HEK293 (cell line): ENCODE measurements at regions not wholly inside any gene's neighbourhood (a gene's known extent, or its start where the extent isn't known, plus 50 kb on each side); places are given as distances from the start of the nearest gene placed in this dataset.

ENCODE experiments used
- CTCF ChIA-PET: fragments of 350-600 bp; formaldehyde crosslinking; extraction: SDS; loops from one replicate; lab custom pipeline; 2021; ENCODE audit warnings: antibody characterized with exemption; lab: Yijun Ruan, JAX
- POLR2A ChIA-PET: fragments of 300-600 bp; formaldehyde crosslinking; extraction: SDS; loops from one replicate; lab custom pipeline; 2020; ENCODE audit warnings: antibody characterized with exemption, inconsistent platforms; lab: Yijun Ruan, JAX
- H3K27ac ChIP-seq: fragments of 200-500 bp; sonication (Bioruptor generic); 2 replicates; pipeline ENCODE4 v1.5.1; 2014; ENCODE audit warnings: low read depth, low read length, control low read depth, inconsistent platforms; ENCODE audit errors: extremely low read depth
- H3K36me3 ChIP-seq, 2 experiments: fragments of 200-500 bp in 1 of 2; sonication (Bioruptor generic) in 1 of 2; 1 replicate in 1 of 2; 2 replicates in 1 of 2; pipeline ENCODE4 v1.5.1; 2014 to 2017; ENCODE audit warnings: inconsistent platforms in 2 of 2, low read length in 2 of 2; ENCODE audit not compliant: control insufficient read depth in 2 of 2, insufficient read depth in 1 of 2
- H3K4me1 ChIP-seq: fragments of 200-500 bp; sonication (Bioruptor generic); 2 replicates; pipeline ENCODE4 v1.5.1; 2014; ENCODE audit warnings: mild to moderate bottlenecking, low read length, inconsistent platforms; ENCODE audit not compliant: control insufficient read depth, insufficient read depth
- H3K4me3 ChIP-seq: 2 replicates; pipeline ENCODE4 v1.5.1; 2011; ENCODE audit warnings: low read depth, mild to moderate bottlenecking, control low read depth, low read length, moderate library complexity
- H3K9me3 ChIP-seq: fragments of 200-500 bp; sonication (Bioruptor generic); 2 replicates; pipeline ENCODE4 v1.5.1; 2014; ENCODE audit warnings: low read depth, low read length, inconsistent platforms; ENCODE audit not compliant: control insufficient read depth, insufficient read depth
- EGR2 ChIP-seq: fragments of 450-650 bp; formaldehyde crosslinking; IDR thresholded peaks from 2 replicates; pipeline ENCODE4 v1.5.1; 2016; ENCODE audit warnings: low read depth, missing biosample characterization, missing genetic modification characterization
- ELK4 ChIP-seq: IDR thresholded peaks from 2 replicates; pipeline ENCODE4 v1.6.1; 2011; ENCODE audit warnings: mild to moderate bottlenecking, low read depth, low read length, borderline replicate concordance
- OVOL3 ChIP-seq: fragments of 450-650 bp; formaldehyde crosslinking; IDR thresholded peaks from 2 replicates; pipeline ENCODE4 v1.5.1; 2016; ENCODE audit warnings: missing biosample characterization, missing genetic modification characterization
- PATZ1 ChIP-seq: fragments of 450-650 bp; formaldehyde crosslinking; IDR thresholded peaks from 2 replicates; pipeline ENCODE4 v1.5.1; 2016; ENCODE audit warnings: missing biosample characterization, missing genetic modification characterization
- PBX3 ChIP-seq: sonication (generic); formaldehyde crosslinking; IDR thresholded peaks from 2 replicates; pipeline ENCODE4 v1.8.1; 2022; ENCODE audit warnings: mild to moderate bottlenecking, moderate library complexity, missing genetic modification reagents
- SETDB1 ChIP-seq: IDR thresholded peaks from one replicate; pipeline ENCODE4 v1.6.1; 2017; ENCODE audit warnings: mild to moderate bottlenecking, low read length, moderate library complexity, mixed read lengths; ENCODE audit not compliant: insufficient read length
- ZFHX2 ChIP-seq: fragments of 450-650 bp; formaldehyde crosslinking; conservative IDR thresholded peaks from 2 replicates; pipeline ENCODE4 v1.5.1; 2016; ENCODE audit warnings: missing biosample characterization, missing genetic modification characterization
- ZFP69B ChIP-seq: fragments of 450-650 bp; formaldehyde crosslinking; IDR thresholded peaks from 2 replicates; pipeline ENCODE4 v1.5.1; 2016; ENCODE audit warnings: missing biosample characterization, missing genetic modification characterization
- ZNF114 ChIP-seq: fragments of 450-650 bp; formaldehyde crosslinking; IDR thresholded peaks from 2 replicates; pipeline ENCODE4 v1.5.0; 2017; ENCODE audit warnings: missing biosample characterization, missing genetic modification characterization
- ZNF138 ChIP-seq: fragments of 450-650 bp; formaldehyde crosslinking; IDR thresholded peaks from 2 replicates; pipeline ENCODE4 v1.5.1; 2016; ENCODE audit warnings: missing biosample characterization, missing genetic modification characterization, borderline replicate concordance
- ZNF324 ChIP-seq: fragments of 450-650 bp; formaldehyde crosslinking; IDR thresholded peaks from 2 replicates; pipeline ENCODE4 v1.5.1; 2016; ENCODE audit warnings: missing biosample characterization, missing genetic modification characterization
- ZNF362 ChIP-seq: fragments of 450-650 bp; formaldehyde crosslinking; IDR thresholded peaks from 2 replicates; pipeline ENCODE4 v1.5.1; 2016; ENCODE audit warnings: missing biosample characterization, missing genetic modification characterization
- ZNF398 ChIP-seq: fragments of 450-650 bp; formaldehyde crosslinking; IDR thresholded peaks from 2 replicates; pipeline ENCODE4 v1.5.1; 2017; ENCODE audit warnings: missing biosample characterization, missing genetic modification characterization
- ZNF510 ChIP-seq: fragments of 450-650 bp; formaldehyde crosslinking; IDR thresholded peaks from 2 replicates; pipeline ENCODE4 v1.5.1; 2018; ENCODE audit warnings: mild to moderate bottlenecking, missing genetic modification characterization, missing biosample characterization; ENCODE audit not compliant: insufficient replicate concordance
- ZNF623 ChIP-seq: fragments of 450-650 bp; formaldehyde crosslinking; IDR thresholded peaks from 2 replicates; pipeline ENCODE4 v1.5.1; 2016; ENCODE audit warnings: missing biosample characterization, missing genetic modification characterization
- ZNF626 ChIP-seq: fragments of 450-650 bp; sonication (Bioruptor Pico); formaldehyde crosslinking; IDR thresholded peaks from 2 replicates; pipeline ENCODE4 v1.5.1; 2018; ENCODE audit warnings: missing biosample characterization, missing genetic modification characterization, inconsistent platforms
- ZSCAN18 ChIP-seq: fragments of 450-650 bp; formaldehyde crosslinking; IDR thresholded peaks from 2 replicates; pipeline ENCODE4 v1.5.1; 2016; ENCODE audit warnings: missing biosample characterization, missing genetic modification characterization

GRCh38 chr20:50328222-50328979 lies 137.8 kb downstream of the CEBPB start:
- Histone ChIP-seq H3K4me1 (no peaks in the 10 kb centered on the region), H3K4me3 (no peak overlapping the region), H3K27ac (no peak overlapping the region), H3K36me3 (no peaks in the 10 kb centered on the region), H3K9me3 (no peaks in the 10 kb centered on the region)
- ChIA-PET POLR2A (no interaction called here), CTCF (no interaction called here)
- peak; percentile 77 for TF ChIP-seq SETDB1
- no peak for TF ChIP-seq PBX3
- peak; percentile 72 for TF ChIP-seq ZFHX2
- TF ChIP-seq ZNF324 (tag by site-specific recombination), result no peak
- peak; percentile 37; the same call in 1 of the 2 replicates for TF ChIP-seq EGR2 (tag by site-specific recombination)
- no peak for TF ChIP-seq ZSCAN18 (tag by site-specific recombination)
- TF ChIP-seq ZNF138 (tag by site-specific recombination), result no peak
- TF ChIP-seq OVOL3 (tag by site-specific recombination), result no peak
- no peak for TF ChIP-seq ZNF510 (tag by site-specific recombination)
- no peak for TF ChIP-seq ZNF626 (tag by site-specific recombination)
- no peak for TF ChIP-seq PATZ1 (tag by site-specific recombination)
- TF ChIP-seq ZNF114 (tag by site-specific recombination), result no peak

GRCh38 chr20:50328996-50329898 lies 138.6 kb downstream of the CEBPB start:
- POLR2A ChIA-PET, result interaction anchor here (0.6 to 1.2 kb wide), 3 partner anchors 8 to 273 kb away, joined by 3 to 6 read pairs (median 4); no protein-coding TSS in a partner anchor
- Histone ChIP-seq H3K9me3 (no peaks in the 10 kb centered on the region), H3K4me1 (no peaks in the 10 kb centered on the region), H3K36me3 (no peaks in the 10 kb centered on the region)
- TF ChIP-seq ZNF362 (tag by site-specific recombination) (peak; percentile 79), ZNF398 (peak; percentile 59), ZNF623 (tag by site-specific recombination) (peak; percentile 80), ELK4 (no peak), ZFP69B (tag by site-specific recombination) (no peak)
- TF ChIP-seq, all 188 proteins: peak for 3
- CTCF ChIA-PET, result interaction anchor here (0.6 kb wide), 1 partner anchor 52 kb away, joined by 3 read pairs; no protein-coding TSS in a partner anchor
- Histone ChIP-seq H3K4me3 (no peak overlapping the region), H3K27ac (no peak overlapping the region)
